Stomach smooth muscle (tissue), 2 donors: ENCODE measurements at regions not wholly inside any gene's neighbourhood (a gene's known extent, or its start where the extent isn't known, plus 50 kb on each side); places are given as distances from the start of the nearest gene placed in this dataset.
A peak's percentile ranks its signal among the peaks of the same experiment; 100 is the strongest.

ENCODE experiments used
- H3K27ac ChIP-seq: one replicate; pipeline ENCODE4 v1.7.0; 2013; ENCODE audit warnings: mild to moderate bottlenecking, low read length, inconsistent platforms
- H3K27me3 ChIP-seq, 2 donors: one replicate each; pipeline ENCODE4 v1.7.0; 2013; ENCODE audit warnings: low read length in 2 of 2; ENCODE audit not compliant: insufficient read depth in 2 of 2, control insufficient read depth in 1 of 2
- H3K36me3 ChIP-seq, 2 donors: one replicate each; pipeline ENCODE4 v1.7.0; 2013; ENCODE audit warnings: low read length in 2 of 2; ENCODE audit not compliant: control insufficient read depth in 2 of 2, insufficient read depth in 2 of 2
- H3K4me1 ChIP-seq: one replicate; pipeline ENCODE4 v1.7.0; 2013; ENCODE audit warnings: low read length; ENCODE audit not compliant: control insufficient read depth, insufficient read depth
- H3K4me3 ChIP-seq, 2 donors: one replicate each; pipeline ENCODE4 v1.7.0; 2013; ENCODE audit warnings: low read length in 2 of 2
- H3K9ac ChIP-seq, 2 donors: one replicate each; pipeline ENCODE4 v1.7.0; 2013; ENCODE audit warnings: low read length in 2 of 2, mild to moderate bottlenecking in 1 of 2
- H3K9me3 ChIP-seq, 2 donors: one replicate each; pipeline ENCODE4 v1.7.0; 2013; ENCODE audit warnings: low read length in 2 of 2; ENCODE audit not compliant: control insufficient read depth in 2 of 2
- donor health status: healthy.
- donor health status: Pancreatic carcinoma.

GRCh38 chr3:159824333-159824732, 164.3 kb upstream of the IL12A start:
- no peaks in the 10 kb centered on the region for H3K27me3 ChIP-seq
- no peak overlapping the region for H3K9ac ChIP-seq
- no peak overlapping the region for H3K27ac ChIP-seq
- no peaks in the 10 kb centered on the region for H3K9me3 ChIP-seq
- no peaks in the 10 kb centered on the region for H3K36me3 ChIP-seq
- peaks cover 34% of the 10 kb centered on the region for H3K4me1 ChIP-seq
- H3K4me3 ChIP-seq = no peak overlapping the region

GRCh38 chr3:159825216-159825854, 163.3 kb upstream of the IL12A start:
- no peaks in the 10 kb centered on the region for H3K36me3 ChIP-seq
- H3K9me3 ChIP-seq = no peaks in the 10 kb centered on the region
- no peak overlapping the region for H3K9ac ChIP-seq
- H3K27ac ChIP-seq = peak overlapping the region; percentile 7
- H3K4me1 ChIP-seq = peaks cover 36% of the 10 kb centered on the region
- no peak overlapping the region for H3K4me3 ChIP-seq
- no peaks in the 10 kb centered on the region for H3K27me3 ChIP-seq

- Histone ChIP-seq H3K27ac (no peak overlapping the region), H3K9ac (no peak overlapping the region), H3K4me3 (no peak overlapping the region), H3K4me1 (peaks cover 32% of the 10 kb centered on the region), H3K36me3 (no peaks in the 10 kb centered on the region), H3K9me3 (no peaks in the 10 kb centered on the region), H3K27me3 (no peaks in the 10 kb centered on the region)
Observed at GRCh38 chr3:159828542-159828943, 160.1 kb upstream of the IL12A start.

- Histone ChIP-seq H3K27ac (no peak overlapping the region), H3K27me3 (no peaks in the 10 kb centered on the region), H3K9me3 (no peaks in the 10 kb centered on the region), H3K9ac (no peak overlapping the region), H3K4me3 (no peak overlapping the region), H3K36me3 (no peaks in the 10 kb centered on the region), H3K4me1 (peaks cover 30% of the 10 kb centered on the region)
Observed at GRCh38 chr3:159829056-159829455, 159.6 kb upstream of the IL12A start.

GRCh38 chr3:159829539-159830227, 159.0 kb upstream of the IL12A start:
- Histone ChIP-seq H3K4me1 (peaks cover 26% of the 10 kb centered on the region), H3K4me3 (no peak overlapping the region), H3K27ac (no peak overlapping the region), H3K27me3 (no peaks in the 10 kb centered on the region), H3K9me3 (no peaks in the 10 kb centered on the region), H3K36me3 (no peaks in the 10 kb centered on the region), H3K9ac (no peak overlapping the region)

- H3K36me3 ChIP-seq = no peaks in the 10 kb centered on the region
- H3K9ac ChIP-seq = no peak overlapping the region
- H3K27ac ChIP-seq = no peak overlapping the region
Observed at GRCh38 chr3:159830523-159831154, 158.0 kb upstream of the IL12A start.

GRCh38 chr3:159831466-159831865, 157.2 kb upstream of the IL12A start:
- H3K36me3 ChIP-seq = no peaks in the 10 kb centered on the region
- no peaks in the 10 kb centered on the region for H3K9me3 ChIP-seq
- H3K27me3 ChIP-seq = no peaks in the 10 kb centered on the region
- H3K4me3 ChIP-seq = no peak overlapping the region
- peaks cover 19% of the 10 kb centered on the region for H3K4me1 ChIP-seq
- no peak overlapping the region for H3K9ac ChIP-seq
- no peak overlapping the region for H3K27ac ChIP-seq

More at GRCh38 chr3:159830523-159831154, 158.0 kb upstream of the IL12A start:
- H3K4me1 ChIP-seq = peaks cover 18% of the 10 kb centered on the region
- H3K27me3 ChIP-seq = no peaks in the 10 kb centered on the region
- H3K4me3 ChIP-seq = no peak overlapping the region
- no peaks in the 10 kb centered on the region for H3K9me3 ChIP-seq

- no peaks in the 10 kb centered on the region for H3K27me3 ChIP-seq
- peaks cover 20% of the 10 kb centered on the region for H3K4me1 ChIP-seq
- H3K36me3 ChIP-seq = no peaks in the 10 kb centered on the region
- no peaks in the 10 kb centered on the region for H3K9me3 ChIP-seq
- H3K4me3 ChIP-seq = no peak overlapping the region
- no peak overlapping the region for H3K9ac ChIP-seq
- H3K27ac ChIP-seq = no peak overlapping the region
Observed at GRCh38 chr3:159832024-159832423, 156.6 kb upstream of the IL12A start.

GRCh38 chr3:159835126-159835525, 153.5 kb upstream of the IL12A start:
- Histone ChIP-seq H3K27ac (no peak overlapping the region), H3K36me3 (no peaks in the 10 kb centered on the region), H3K9ac (no peak overlapping the region), H3K4me3 (no peak overlapping the region), H3K27me3 (no peaks in the 10 kb centered on the region), H3K9me3 (no peaks in the 10 kb centered on the region), H3K4me1 (peaks cover 25% of the 10 kb centered on the region)

GRCh38 chr3:159837725-159838124, 150.9 kb upstream of the IL12A start:
- no peaks in the 10 kb centered on the region for H3K36me3 ChIP-seq
- H3K4me1 ChIP-seq = peaks cover 30% of the 10 kb centered on the region
- no peak overlapping the region for H3K4me3 ChIP-seq
- H3K27me3 ChIP-seq = no peaks in the 10 kb centered on the region
- no peak overlapping the region for H3K9ac ChIP-seq
- H3K27ac ChIP-seq = peak overlapping the region; percentile 32
- no peaks in the 10 kb centered on the region for H3K9me3 ChIP-seq

GRCh38 chr3:159838938-159839337, 149.7 kb upstream of the IL12A start:
- Histone ChIP-seq H3K9me3 (no peaks in the 10 kb centered on the region), H3K36me3 (no peaks in the 10 kb centered on the region), H3K9ac (no peak overlapping the region), H3K27ac (no peak overlapping the region), H3K4me1 (peaks cover 33% of the 10 kb centered on the region), H3K27me3 (no peaks in the 10 kb centered on the region), H3K4me3 (no peak overlapping the region)
